ENCODE measurements at regions not wholly inside any gene's neighbourhood (a gene's known extent, or its start where the extent isn't known, plus 50 kb on each side); places are given as distances from the start of the nearest gene placed in this dataset.
"Not testable (repeated sequence)": the region's sequence is repeated elsewhere in the genome, so short reads cannot be mapped to it uniquely, and the experiment has no call there.

- no peaks in the 10 kb centered on the region for H3K4me1 ChIP-seq (ENCODE audit: control insufficient read depth, insufficient read depth, low read length)
- Mint-ChIP-seq H3K36me3 (no peaks in the 10 kb centered on the region), H3K9me3 (no peaks in the 10 kb centered on the region), H3K27me3 (ENCODE audit: low read depth in 2 of 2) (no peaks in the 10 kb centered on the region), H3K4me1 (no peaks in the 10 kb centered on the region), H3K27ac (no peak overlapping the region), H3K4me3 (no peak overlapping the region)
- H3K4me3 ChIP-seq (ENCODE audit: low read length) = no peak overlapping the region
- no peaks in the 10 kb centered on the region for H3K27me3 ChIP-seq (ENCODE audit: control insufficient read depth, insufficient read depth, low read length)
- H3K27ac ChIP-seq (ENCODE audit: low read length) = no peak overlapping the region
- no peaks in the 10 kb centered on the region for H3K9me3 ChIP-seq (ENCODE audit: control insufficient read depth, insufficient read depth, low read length)
- H3K36me3 ChIP-seq (ENCODE audit: control insufficient read depth, insufficient read depth, low read length) = no peaks in the 10 kb centered on the region
- ATAC-seq (no peak), DNase-seq (no peak)
- TF ChIP-seq CTCF (IDR thresholded peaks at IDR 0.05) = no peak
- intact Hi-C loops (cut with micrococcal nuclease) = no loop called here
- WGBS (ENCODE audit: insufficient coverage) = 89% methylated on average over 2 of the region's 2 CpGs
These were observed 97.8 kb upstream of the KLHL14 start for GRCh38 chr18:32870611-32871010.

- Mint-ChIP-seq H3K4me1 (no peaks in the 10 kb centered on the region), H3K27me3 (ENCODE audit: low read depth in 2 of 2) (no peaks in the 10 kb centered on the region), H3K36me3 (no peaks in the 10 kb centered on the region), H3K27ac (no peak overlapping the region), H3K4me3 (no peak overlapping the region), H3K9me3 (peaks cover 2 to 5% of the 10 kb centered on the region in 2 donors)
- H3K4me1 ChIP-seq (ENCODE audit: control insufficient read depth, insufficient read depth, low read length) = no peaks in the 10 kb centered on the region
- DNase-seq = no peak
- TF ChIP-seq CTCF (IDR thresholded peaks at IDR 0.05) = no peak
- no peaks in the 10 kb centered on the region for H3K9me3 ChIP-seq (ENCODE audit: control insufficient read depth, insufficient read depth, low read length)
- H3K4me3 ChIP-seq (ENCODE audit: low read length) = no peak overlapping the region
- peak overlapping the region; percentile 62 for H3K27ac ChIP-seq (ENCODE audit: low read length)
- ATAC-seq = no peak
- intact Hi-C loops (cut with micrococcal nuclease) = no loop called here
- WGBS (ENCODE audit: insufficient coverage) = 64% methylated on average over 7 of the region's 7 CpGs
- H3K27me3 ChIP-seq (ENCODE audit: control insufficient read depth, insufficient read depth, low read length) = no peaks in the 10 kb centered on the region
- no peaks in the 10 kb centered on the region for H3K36me3 ChIP-seq (ENCODE audit: control insufficient read depth, insufficient read depth, low read length)
These were observed 95.6 kb upstream of the KLHL14 start for GRCh38 chr18:32868406-32868805.

- TF ChIP-seq CTCF (IDR thresholded peaks at IDR 0.05) = no peak
- Mint-ChIP-seq H3K4me1 (no peaks in the 10 kb centered on the region), H3K9me3 (peaks cover 2 to 5% of the 10 kb centered on the region in 2 donors), H3K27me3 (ENCODE audit: low read depth in 2 of 2) (no peaks in the 10 kb centered on the region), H3K27ac (no peak overlapping the region), H3K4me3 (no peak overlapping the region), H3K36me3 (no peaks in the 10 kb centered on the region)
- no peak for ATAC-seq
- H3K9me3 ChIP-seq (ENCODE audit: control insufficient read depth, insufficient read depth, low read length) = no peaks in the 10 kb centered on the region
- intact Hi-C loops (cut with micrococcal nuclease) = no loop called here
- no peaks in the 10 kb centered on the region for H3K36me3 ChIP-seq (ENCODE audit: control insufficient read depth, insufficient read depth, low read length)
- H3K4me1 ChIP-seq (ENCODE audit: control insufficient read depth, insufficient read depth, low read length) = no peaks in the 10 kb centered on the region
- no peak overlapping the region for H3K4me3 ChIP-seq (ENCODE audit: low read length)
- peak overlapping the region; percentile 62 for H3K27ac ChIP-seq (ENCODE audit: low read length)
- 81% methylated on average over 9 of the region's 10 CpGs for WGBS (ENCODE audit: insufficient coverage)
- no peaks in the 10 kb centered on the region for H3K27me3 ChIP-seq (ENCODE audit: control insufficient read depth, insufficient read depth, low read length)
- DNase-seq = no peak
These were observed 95.1 kb upstream of the KLHL14 start for GRCh38 chr18:32867936-32868335.

- H3K4me3 ChIP-seq (ENCODE audit: low read length) = no peak overlapping the region
- H3K27ac ChIP-seq (ENCODE audit: low read length) = peak overlapping the region; percentile 62
- Mint-ChIP-seq H3K27me3 (ENCODE audit: low read depth in 2 of 2) (no peaks in the 10 kb centered on the region), H3K36me3 (no peaks in the 10 kb centered on the region), H3K27ac (no peak overlapping the region), H3K4me1 (no peaks in the 10 kb centered on the region), H3K4me3 (no peak overlapping the region), H3K9me3 (peaks cover 2 to 10% of the 10 kb centered on the region in 2 donors)
- ATAC-seq = no peak
- H3K9me3 ChIP-seq (ENCODE audit: control insufficient read depth, insufficient read depth, low read length) = no peaks in the 10 kb centered on the region
- intact Hi-C loops (cut with micrococcal nuclease) = no loop called here
- no peaks in the 10 kb centered on the region for H3K4me1 ChIP-seq (ENCODE audit: control insufficient read depth, insufficient read depth, low read length)
- H3K36me3 ChIP-seq (ENCODE audit: control insufficient read depth, insufficient read depth, low read length) = no peaks in the 10 kb centered on the region
- H3K27me3 ChIP-seq (ENCODE audit: control insufficient read depth, insufficient read depth, low read length) = no peaks in the 10 kb centered on the region
- no peak for TF ChIP-seq CTCF (IDR thresholded peaks at IDR 0.05)
- no peak for DNase-seq
- whole genome bisulfite sequencing (ENCODE audit: insufficient coverage) = 85% methylated on average over 2 of the region's 6 CpGs
These were observed 94.5 kb upstream of the KLHL14 start for GRCh38 chr18:32867330-32867729.

- no CpG with 5 or more reads among the region's 18 CpGs for WGBS (ENCODE audit: insufficient coverage)
- H3K36me3 ChIP-seq (ENCODE audit: control insufficient read depth, insufficient read depth, low read length); intact Hi-C loops (cut with micrococcal nuclease); H3K4me1 ChIP-seq (ENCODE audit: control insufficient read depth, insufficient read depth, low read length); H3K27me3 ChIP-seq (ENCODE audit: control insufficient read depth, insufficient read depth, low read length); H3K9me3 ChIP-seq (ENCODE audit: control insufficient read depth, insufficient read depth, low read length); H3K27ac ChIP-seq (ENCODE audit: low read length); DNase-seq; H3K27ac Mint-ChIP-seq; H3K4me3 ChIP-seq (ENCODE audit: low read length); H3K4me3 Mint-ChIP-seq; ATAC-seq; H3K4me1 Mint-ChIP-seq; H3K27me3 Mint-ChIP-seq (ENCODE audit: low read depth in 2 of 2); H3K36me3 Mint-ChIP-seq: not testable (repeated sequence)
- peaks cover 2 to 10% of the 10 kb centered on the region in 2 donors for H3K9me3 Mint-ChIP-seq
These were observed 89.2 kb upstream of the KLHL14 start for GRCh38 chr18:32862031-32862430.
